NCI-H345 (cell line): ENCODE measurements at regions not wholly inside any gene's neighbourhood (a gene's known extent, or its start where the extent isn't known, plus 50 kb on each side); places are given as distances from the start of the nearest gene placed in this dataset.

Experiments
- DNase-seq: peaks from one replicate; lab custom pipeline; 2025; lab: John Stamatoyannopoulos, UW

DNA sequence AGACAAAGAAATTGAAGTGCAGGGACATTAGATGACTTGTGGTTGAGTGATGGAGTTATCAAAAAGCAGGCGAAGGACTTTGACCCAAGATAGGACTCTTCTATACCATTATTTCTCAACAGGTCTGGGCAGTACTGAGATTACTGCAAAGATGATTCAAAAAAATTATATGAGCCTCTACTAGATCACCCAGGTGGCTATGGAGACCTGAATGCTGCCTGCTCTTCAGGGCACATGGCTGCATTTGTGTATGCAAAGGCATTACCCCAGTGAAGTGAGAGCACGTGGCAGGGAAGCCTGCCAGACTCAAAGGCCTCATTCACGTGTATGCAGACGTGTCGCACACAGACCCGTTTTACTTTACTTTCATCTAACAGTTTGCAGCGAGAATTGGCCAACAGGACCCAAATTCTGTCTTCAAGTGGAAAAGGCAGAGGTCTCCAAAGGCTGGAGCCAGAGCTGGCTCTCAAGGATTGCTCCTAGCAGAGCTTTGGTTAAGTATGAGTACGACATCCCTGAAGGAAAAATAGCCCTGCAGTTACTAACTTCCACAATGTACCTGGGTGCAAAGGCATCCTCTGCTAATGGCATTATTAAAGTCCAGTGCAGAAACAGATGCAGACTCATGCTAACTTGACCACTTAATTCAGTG lies 113.8 kb upstream of the ARMC2 start:
- DNase-seq = no peak

DNA sequence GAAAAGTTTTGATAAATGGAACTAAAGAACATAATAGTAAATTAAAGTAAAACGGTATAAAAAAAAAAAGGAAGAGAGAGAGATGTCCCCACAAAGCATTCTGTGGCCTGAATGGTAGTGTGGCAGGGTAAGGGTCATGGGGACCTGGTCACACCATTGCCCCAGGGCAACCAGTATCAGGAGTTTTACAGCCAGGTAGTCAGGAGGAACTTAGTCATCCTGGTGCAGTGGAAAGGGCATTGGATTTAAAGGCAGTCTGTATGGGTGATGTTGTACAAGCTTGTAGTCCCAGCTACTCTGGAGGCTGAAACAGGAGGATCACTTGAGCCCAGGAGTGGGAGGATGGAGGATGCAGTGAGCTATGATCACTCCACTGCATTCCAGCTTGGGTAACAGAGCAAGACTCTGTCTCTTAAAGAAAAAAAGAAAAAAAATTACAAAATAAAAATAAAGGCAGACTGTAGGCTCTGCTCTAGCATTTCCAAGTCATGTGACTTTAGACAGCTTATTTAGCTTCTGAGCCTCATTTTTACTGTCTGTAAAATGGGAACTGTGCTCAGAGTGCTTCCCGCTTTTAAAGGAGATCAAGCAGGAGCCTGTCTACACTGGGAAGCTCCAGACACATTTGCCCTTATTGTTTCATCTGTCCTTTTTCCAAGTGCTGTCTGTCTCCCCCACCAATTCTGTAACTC lies 112.8 kb upstream of the ARMC2 start:
- no peak for DNase-seq

DNA sequence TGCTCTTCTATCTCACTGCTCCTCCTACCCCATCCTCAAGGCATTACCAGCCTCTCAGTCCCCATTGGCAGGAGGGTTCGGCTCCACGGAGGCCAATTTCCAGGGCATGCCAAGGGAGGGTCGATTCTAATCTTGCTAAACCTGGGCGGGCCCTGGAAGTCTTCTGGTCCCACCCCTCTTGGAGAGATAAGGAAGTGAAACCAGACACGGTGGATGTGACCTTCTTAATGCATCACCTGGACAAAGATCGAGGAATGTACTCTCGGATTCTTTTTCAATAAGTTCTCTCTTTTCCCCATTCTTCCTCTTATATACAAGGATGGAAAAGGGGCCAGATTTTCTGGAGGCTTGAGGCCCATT lies 112.2 kb upstream of the ARMC2 start:
- no peak for DNase-seq

DNA sequence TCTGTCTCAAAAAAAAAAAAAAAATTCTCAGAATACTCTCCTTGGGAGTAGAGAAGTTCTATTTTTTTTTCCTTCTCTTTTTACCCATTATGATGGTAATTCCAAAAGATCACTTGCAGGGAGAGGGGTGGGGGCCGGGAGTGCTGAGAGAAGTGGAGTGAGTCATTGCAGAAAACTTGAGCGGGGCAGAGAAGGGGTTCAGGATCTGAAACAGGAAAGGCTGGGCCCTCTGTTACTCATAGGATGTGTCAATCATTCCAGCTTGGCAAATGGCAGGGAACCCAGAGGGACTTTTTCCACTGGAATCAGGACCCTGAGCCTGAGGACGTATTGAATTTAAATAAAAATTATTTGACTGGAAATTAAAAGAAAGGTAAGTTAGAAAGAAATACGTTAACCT lies 111.4 kb upstream of the ARMC2 start:
- DNase-seq = no peak

DNA sequence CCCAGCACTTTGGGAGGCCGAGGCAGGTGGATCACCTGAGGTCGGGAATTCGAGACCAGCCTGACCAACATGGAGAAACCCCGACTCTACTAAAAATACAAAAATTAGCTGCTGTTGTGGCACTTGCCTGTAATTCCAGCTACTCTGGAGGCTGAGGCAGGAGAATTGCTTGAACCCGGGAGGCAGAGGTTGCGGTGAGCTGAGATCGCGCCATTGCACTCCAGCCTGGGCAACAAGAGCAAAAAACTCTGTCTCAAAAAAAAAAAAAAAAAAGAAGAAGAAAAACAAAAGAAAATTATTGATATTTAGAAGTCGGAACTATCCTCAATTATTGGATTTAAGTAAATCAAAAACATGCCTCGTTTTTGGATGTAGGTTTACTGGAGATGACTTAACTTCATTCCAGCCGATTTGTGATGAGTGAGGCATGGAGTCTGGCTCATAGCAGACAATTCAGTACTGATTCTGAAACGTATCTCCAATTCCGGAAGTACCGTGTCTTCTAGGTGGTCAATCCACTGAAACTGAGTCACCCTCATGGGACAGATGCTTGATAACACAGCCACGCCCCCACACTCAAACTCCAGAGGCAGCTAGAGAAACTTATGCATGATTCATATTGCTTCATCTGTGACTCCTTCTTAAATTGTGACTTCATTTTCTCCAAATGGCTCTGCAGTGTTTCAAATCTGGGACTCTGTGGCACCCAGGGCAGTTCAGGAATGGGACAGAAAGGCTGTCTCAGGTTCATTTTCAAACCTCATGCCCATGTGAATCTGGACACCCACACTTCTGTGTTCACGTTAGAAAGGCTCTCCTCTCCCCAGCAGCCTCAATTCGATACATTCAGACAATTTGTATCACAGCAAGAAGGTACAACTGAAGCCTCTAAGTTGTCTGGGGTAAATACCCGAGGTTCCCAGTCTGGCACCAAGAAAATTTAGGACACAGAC lies 110.4 kb upstream of the ARMC2 start:
- no peak for DNase-seq

DNA sequence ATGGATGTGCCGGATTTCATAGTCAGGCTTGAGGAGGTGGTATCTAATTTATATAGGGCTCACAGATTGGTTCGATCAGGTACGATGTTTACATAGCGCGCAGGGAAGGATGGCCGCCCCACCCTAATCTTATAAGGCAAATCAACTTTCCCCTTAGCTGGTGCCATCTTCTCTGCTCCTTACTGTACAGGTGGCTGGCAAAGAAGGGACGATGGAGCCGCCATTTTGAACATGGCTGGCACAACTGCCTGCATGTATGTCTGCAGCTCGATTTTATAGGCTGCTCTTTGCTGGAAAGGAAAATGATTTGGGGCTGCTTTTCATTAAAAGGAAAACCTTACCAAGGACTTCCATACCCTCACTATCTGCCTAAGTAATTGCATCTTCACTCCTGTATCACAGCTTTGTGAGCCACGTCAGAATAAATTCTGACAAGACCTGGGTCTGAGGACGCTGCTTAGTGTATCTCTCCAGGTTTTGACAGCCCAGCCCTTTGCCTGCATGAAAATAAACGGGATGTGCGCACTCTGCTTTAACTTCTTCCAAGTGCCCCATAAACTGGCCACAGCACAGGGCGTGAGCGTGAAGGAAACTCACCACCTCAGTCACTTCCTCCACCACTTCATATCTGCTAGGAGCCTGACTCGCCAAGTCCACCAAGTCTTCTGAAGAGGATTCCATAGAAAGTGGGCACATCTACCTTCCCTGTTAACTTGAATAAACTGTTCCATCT lies 109.4 kb upstream of the ARMC2 start:
- no peak for DNase-seq

DNA sequence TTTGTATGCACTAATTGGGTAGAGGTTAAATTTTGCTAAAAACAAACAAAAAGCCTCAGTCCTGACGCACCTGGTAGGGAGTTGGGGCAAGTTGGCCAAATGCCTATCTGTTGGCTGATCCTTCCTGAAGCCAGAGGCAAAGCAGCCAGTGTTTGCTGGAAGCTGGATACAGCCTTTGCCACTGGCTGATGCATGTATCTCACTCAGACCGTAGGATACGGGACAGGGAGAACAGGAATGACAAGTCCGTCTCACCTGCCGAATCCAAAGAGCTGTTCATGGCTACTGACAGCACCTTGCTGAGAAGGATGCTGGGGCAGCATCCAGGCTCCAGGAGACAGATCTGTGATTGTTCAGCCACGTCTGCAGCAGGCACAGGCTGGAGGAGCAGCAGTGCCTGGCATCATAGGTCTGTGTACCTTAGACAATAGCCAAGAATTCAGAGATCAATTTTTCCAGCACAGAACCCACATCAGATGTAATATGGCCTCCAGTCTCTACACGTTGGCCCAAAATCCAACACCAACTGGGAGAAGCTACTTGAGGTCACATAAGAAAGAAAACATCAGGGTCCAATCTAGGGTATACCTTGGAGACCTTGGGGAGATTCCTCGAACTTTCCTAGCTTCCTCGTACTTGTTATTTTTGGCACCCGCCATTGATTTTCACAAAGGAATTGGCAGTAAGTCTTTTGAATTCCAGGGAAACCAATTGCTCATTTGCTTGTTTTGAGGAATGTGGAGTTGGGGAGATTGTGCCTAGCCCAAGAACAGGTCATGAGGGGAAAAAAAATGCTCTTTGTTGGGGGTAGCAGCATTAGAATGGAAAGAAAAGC lies 108.5 kb upstream of the ARMC2 start:
- no peak for DNase-seq

DNA sequence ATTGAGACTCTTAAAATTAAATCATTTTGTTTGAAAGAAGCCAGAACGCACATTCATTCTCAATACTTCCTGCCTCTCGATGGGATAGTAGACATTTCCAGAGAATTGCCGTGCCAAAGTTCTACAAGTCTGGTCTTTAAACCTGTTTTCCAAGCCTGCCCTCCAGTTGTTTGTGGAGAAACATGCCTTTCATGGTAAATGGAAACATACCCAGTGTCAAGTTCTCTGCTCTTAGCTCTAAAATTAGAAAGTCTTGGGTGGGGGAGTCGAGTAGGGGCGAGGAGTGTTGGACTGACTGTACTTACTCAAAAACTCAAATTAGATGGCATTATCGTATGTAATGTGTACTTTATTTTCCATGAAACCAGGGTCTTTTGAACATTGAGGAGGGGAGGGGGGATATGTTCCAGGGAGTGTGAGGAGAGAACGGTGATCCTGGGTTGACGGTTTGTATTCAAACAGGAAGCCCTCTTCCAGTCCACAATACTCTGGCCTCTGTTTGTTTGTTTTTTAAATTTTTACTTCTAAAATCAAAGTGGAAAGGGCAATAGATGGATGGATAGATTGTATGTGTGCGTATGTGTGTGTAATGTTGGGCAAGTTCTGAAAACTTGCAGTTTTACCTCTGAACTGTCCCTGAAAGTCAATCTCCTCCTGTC lies 106.8 kb upstream of the ARMC2 start:
- DNase-seq = no peak

DNA sequence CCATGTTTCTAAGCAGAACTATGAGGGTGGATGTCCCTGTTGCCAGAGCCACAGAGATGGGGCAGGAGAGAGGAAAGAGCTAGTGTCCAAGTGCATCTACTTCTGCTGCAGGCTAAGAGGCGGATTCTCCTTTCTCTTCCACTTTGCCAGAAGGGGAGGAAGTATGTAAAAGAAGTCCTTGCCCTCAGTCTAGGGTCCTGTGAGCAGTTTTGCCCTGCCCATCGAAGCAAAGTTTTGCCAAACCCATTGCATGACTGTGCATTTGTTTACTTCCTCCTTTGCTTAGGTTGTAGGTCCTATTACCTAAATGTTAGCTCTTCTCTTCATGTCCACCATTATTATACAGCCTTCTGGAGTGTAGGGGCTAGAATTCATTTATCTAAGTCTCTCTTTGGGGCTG lies 106.2 kb upstream of the ARMC2 start:
- DNase-seq = no peak

DNA sequence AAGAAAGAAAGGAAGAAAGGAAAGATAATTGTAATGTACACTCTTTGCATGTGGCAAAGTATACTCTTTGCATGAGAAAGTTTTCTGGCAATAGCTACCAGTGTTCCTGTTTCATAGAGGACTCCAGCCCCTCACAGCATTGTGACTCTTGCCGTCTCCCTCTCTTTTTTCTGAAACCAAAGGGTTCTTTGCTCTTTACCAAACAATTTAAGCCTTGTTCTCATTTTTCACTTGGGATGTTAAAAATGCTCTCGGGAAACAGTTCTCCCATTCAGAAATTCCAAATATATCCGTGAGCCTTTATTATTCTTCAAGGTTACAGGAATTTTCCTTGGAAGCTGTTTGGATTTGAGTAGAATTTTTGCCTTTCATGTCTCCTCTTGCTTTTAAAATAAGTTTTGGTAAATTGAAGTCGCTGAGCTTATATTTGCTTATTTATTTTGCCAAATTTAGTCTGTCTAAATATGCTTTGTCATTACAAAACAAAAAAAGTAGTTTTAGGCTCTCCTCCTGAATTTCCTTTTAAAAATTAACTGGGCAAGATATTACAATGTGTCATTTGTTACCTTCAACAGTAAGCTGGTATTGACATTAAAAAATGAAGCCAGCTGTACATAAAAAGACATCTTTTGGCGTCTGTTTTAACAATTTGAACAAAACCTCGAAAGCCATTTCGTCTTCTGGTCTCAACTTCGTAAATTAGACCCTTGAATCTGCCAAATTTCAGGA lies 103.8 kb upstream of the ARMC2 start:
- no peak for DNase-seq

DNA sequence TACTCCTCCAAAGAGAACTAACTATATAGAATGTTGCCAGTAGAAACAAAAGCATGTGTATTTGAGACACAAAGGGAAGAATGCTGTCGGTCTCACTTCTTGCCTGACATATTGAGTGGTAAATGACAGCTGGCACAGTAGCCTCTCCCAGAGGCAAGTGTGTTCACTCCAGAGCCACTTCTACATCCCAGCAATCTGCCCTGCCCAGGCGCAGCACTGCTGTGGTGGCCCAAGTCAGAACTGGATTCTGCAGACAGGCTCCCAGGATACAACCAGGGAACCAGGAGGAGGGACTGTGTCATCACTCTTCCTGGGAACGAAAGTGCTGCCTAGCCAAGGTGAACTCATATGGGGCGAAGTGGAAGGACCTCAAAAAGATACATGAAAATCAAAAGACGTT lies 103.2 kb upstream of the ARMC2 start:
- no peak for DNase-seq

DNA sequence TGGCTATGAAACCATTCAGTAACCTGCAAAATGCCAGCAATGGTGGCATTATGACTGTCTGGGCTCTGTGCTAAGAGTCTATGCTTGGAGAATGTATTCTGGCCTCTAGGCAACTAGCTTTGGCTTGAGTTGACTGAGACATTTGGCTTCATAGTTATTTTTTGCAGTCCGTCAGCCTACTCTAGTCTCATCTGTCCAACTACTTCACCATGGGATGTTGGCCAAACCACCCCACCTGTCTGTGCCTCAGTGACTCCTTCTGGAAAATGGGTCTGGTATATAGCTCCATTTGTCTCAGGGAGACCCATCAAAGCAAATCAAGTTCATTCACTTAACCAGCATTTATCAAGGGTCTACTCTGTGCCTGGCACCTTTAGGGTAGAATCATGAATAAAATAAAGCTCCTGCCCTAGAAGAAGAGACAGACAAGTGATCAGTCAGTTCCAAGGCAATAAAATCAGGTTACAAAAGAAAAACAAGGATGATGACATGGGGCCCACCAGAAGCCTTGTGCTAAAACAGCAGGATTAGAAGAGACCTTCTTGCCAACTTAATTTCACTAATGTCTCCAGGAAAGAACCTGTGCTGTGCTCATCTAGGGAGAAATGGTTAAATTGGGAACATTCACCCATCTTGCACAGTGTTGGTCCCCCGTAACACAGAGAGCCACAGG lies 102.4 kb upstream of the ARMC2 start:
- DNase-seq = no peak

DNA sequence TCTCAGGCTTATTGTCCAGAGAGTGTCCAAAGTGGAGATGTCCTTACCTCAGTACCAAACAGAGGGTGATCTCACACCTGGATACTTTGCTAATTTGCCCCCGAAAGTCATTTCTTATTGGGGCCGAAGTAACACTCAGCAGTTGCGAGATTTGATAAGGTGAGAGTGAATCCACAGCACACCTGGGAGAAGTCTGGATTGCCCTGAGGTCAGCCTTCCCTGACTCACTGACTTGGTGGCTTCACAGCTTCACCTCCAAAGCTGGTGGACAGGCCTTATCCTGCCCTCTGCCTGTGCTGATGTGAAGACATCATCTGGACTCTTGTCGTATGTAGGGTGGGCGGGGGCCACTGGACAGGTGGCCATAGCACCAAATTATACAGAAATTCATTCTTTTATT lies 101.9 kb upstream of the ARMC2 start:
- no peak for DNase-seq

DNA sequence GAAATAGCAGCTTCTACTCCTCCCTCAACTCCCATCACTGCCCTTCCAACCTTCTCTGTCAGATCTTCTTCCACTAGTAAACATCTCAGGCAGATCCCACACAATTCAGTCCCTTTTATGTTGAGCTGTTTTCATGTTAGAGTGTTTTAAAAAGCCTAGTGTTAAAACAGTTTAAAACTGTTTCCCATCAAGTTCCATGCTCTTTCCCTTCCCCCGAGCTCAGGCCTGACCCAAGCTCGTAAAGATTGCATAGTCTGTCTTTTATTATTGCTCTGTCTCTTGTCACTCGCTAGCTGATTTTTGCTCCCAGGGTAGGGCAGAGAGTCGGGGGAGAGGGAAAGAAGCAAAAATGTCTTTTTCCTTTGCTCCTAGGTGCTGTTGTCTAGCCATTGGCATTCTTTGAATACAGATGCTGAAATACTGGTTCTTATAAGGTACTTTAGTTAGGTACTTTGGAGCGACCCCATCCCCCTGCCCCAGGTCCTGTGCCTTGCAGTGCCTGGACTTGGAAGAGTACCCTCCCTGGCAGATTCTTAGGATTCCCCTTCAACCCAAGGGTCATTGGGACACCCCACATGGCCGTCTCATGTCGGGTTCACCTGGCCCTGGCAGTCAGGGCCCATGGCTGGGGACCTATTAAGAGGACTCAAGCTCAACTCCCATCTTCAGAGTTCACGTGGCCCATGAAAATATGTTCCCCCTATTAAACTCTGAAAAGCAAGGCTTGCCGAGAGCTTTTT lies 101.2 kb upstream of the ARMC2 start:
- no peak for DNase-seq

DNA sequence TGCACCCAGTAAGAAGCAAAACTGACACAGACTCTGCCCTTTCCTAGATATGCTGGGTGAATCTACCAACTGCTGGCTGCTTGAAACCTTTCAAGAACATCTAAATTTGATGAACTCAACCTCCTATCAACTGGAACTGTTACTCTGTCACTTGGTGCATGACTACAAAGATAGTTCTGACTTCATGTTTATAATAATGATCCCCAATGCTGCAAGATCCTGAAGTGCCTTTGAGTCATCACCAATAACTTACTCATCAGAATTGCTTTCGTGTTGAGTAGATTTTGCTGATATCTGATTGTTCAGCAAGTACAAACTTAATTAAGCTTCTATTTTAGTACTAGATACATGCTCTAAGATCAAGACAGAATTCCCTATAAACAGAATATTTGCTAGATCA lies 100.2 kb upstream of the ARMC2 start:
- DNase-seq = no peak

DNA sequence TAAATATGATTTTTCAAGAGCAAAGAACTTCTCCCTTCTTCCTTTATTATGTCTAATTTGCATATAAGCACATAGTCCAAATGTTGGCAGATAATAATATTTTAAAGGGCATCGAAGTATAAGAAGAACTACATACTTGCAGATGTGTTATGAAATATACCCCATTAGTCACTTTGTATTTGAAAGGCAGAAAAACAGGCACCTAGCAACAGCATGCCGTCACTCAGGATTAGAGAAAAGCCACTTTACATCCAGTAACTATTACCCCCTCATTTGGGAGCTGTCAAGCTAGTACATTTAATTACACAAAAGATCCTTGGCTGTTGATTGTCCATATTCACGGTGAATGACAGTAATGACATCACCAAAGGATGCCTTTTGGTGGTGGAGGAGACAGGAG lies 99.3 kb upstream of the ARMC2 start:
- DNase-seq = no peak

DNA sequence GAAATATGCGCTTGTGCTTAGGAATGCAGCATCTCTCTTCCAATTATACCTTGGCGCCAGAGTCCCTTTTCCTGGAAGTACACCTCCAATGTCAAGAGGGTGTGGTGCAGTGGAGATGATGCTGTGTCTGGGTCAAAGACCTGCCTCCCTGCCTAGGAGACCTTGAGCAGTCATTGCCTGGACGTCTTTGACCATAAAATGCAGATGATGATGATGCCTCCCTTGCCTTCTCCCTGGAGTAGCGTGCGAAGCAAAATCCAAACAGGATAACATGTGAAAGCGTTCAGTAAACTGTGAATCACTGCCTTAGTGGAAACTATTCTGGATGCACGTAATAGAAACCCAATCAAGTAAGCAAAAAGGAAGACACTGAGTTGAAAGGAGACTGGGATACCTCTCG lies 97.4 kb upstream of the ARMC2 start:
- DNase-seq = no peak

DNA sequence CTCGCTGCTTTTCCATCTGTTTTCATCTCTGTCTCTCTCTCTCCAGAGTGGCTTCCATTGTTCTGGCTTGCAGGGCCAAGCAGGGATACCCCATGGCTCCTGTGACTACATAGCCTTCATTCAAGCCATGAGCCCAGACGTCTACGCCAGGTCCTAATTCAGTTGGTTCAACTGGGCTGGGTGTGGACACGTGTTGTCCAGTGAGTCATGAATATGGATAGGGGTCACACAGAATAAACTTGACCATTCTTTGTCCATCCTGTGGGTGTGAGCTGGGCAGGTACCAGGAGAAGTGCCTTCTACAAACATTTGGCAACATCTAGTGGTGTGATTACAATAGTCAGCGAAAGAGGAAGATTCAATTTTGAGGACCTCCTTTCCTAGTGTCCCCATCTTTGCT lies 96.9 kb upstream of the ARMC2 start:
- DNase-seq = no peak
